PC-3 (cell line): ENCODE measurements at regions not wholly inside any gene's neighbourhood (a gene's known extent, or its start where the extent isn't known, plus 50 kb on each side); places are given as distances from the start of the nearest gene placed in this dataset.
A peak's percentile ranks its signal among the peaks of the same experiment; 100 is the strongest.

ENCODE experiments used
- ATAC-seq: fragments of 200-7000 bp; cut with Tn5 transposase; 2 replicates; pipeline ENCODE4 v1.9.1; 2020; ENCODE audit warnings: mild to moderate bottlenecking, moderate library complexity
- BruUV-seq: library from RNA; stranded (reverse); fragments of 400-500 nt; replicated peaks from 2 replicates; lab custom pipeline; 2021; lab: Mats Ljungman, UMichigan
- CTCF ChIA-PET: fragments of 300-600 bp; sonication (Branson Sonifier 250); formaldehyde crosslinking; loops from one replicate; lab custom pipeline; 2022; ENCODE audit warnings: antibody characterized with exemption; lab: Charles Lee
- POLR2A ChIA-PET: fragments of 300-600 bp; sonication (Branson Sonifier 250); formaldehyde crosslinking; loops from one replicate; lab custom pipeline; 2022; ENCODE audit warnings: antibody characterized with exemption; ENCODE audit not compliant: unreplicated experiment; lab: Charles Lee
- DNase-seq: peaks from one replicate; pipeline ENCODE4 v3.0.0-alpha.2; 2015
- H2AFZ ChIP-seq: fragments of 300-600 bp; sonication (generic); 2 replicates; pipeline ENCODE4 v1.6.0; 2016; ENCODE audit warnings: antibody characterized with exemption, low read length
- H3F3A ChIP-seq: fragments of 300-600 bp; sonication (generic); one replicate; pipeline ENCODE4 v1.6.0; 2017; ENCODE audit warnings: antibody characterized with exemption, low read length, control low read depth, mild to moderate bottlenecking; ENCODE audit not compliant: unreplicated experiment
- H3K27ac ChIP-seq: fragments of 300-600 bp; sonication (generic); 2 replicates; pipeline ENCODE4 v1.5.1; 2016; ENCODE audit warnings: mild to moderate bottlenecking, low read length
- H3K27me3 ChIP-seq: fragments of 300-600 bp; sonication (generic); 2 replicates; pipeline ENCODE4 v1.6.1; 2016; ENCODE audit warnings: low read length, mixed read lengths
- H3K36me3 ChIP-seq: fragments of 300-600 bp; sonication (generic); 2 replicates; pipeline ENCODE4 v1.6.1; 2016; ENCODE audit warnings: low read depth, mixed run types, low read length, mixed read lengths
- H3K4me1 ChIP-seq: fragments of 300-600 bp; sonication (generic); 2 replicates; pipeline ENCODE4 v1.5.1; 2016; ENCODE audit warnings: low read length; ENCODE audit not compliant: insufficient read depth
- H3K4me2 ChIP-seq: fragments of 300-600 bp; sonication (generic); 2 replicates; pipeline ENCODE4 v1.6.0; 2016; ENCODE audit warnings: low read length
- H3K4me3 ChIP-seq: fragments of 300-600 bp; sonication (generic); 2 replicates; pipeline ENCODE4 v1.5.1; 2016; ENCODE audit warnings: mild to moderate bottlenecking, low read length, mixed read lengths
- H3K79me2 ChIP-seq: fragments of 300-600 bp; sonication (generic); 2 replicates; pipeline ENCODE4 v1.6.1; 2017; ENCODE audit warnings: low read length, mixed read lengths
- H3K9ac ChIP-seq: fragments of 300-600 bp; sonication (generic); 2 replicates; pipeline ENCODE4 v1.6.0; 2016; ENCODE audit warnings: mild to moderate bottlenecking, low read length
- H3K9me2 ChIP-seq: fragments of 300-600 bp; sonication (generic); replicated peaks from 2 replicates; pipeline ENCODE4 v1.6.1; 2016; ENCODE audit warnings: mixed run types, low read length, mixed read lengths
- H3K9me3 ChIP-seq: fragments of 300-600 bp; sonication (generic); 2 replicates; pipeline ENCODE4 v1.6.1; 2016; ENCODE audit warnings: low read length, mixed read lengths
- H4K20me1 ChIP-seq: fragments of 300-600 bp; sonication (generic); 2 replicates; pipeline ENCODE4 v1.6.1; 2016; ENCODE audit warnings: low read length, mixed read lengths
- CTCF ChIP-seq: fragments of 300-600 bp; sonication (generic); conservative IDR thresholded peaks from 2 replicates; pipeline ENCODE4 v1.5.1; 2017; ENCODE audit warnings: antibody characterized with exemption, low read depth, mild to moderate bottlenecking, low read length
- EZH2 ChIP-seq: fragments of 300-600 bp; sonication (generic); IDR thresholded peaks from one replicate; pipeline ENCODE4 v1.6.1; 2017; ENCODE audit warnings: antibody characterized with exemption, mild to moderate bottlenecking, low read length; ENCODE audit not compliant: unreplicated experiment
- EZH2phosphoT487 ChIP-seq: fragments of 300-600 bp; sonication (generic); IDR thresholded peaks from 2 replicates; pipeline ENCODE4 v1.6.1; 2018; ENCODE audit warnings: mild to moderate bottlenecking, antibody characterized with exemption, low read length, borderline replicate concordance
- intact Hi-C: fragments of 100-400 bp; cut with micrococcal nuclease; formaldehyde crosslinking; loops from 2 replicates; pipeline ENCODE4 v1.9.0; 2023

- Histone ChIP-seq H3K36me3 (no peaks in the 10 kb centered on the region), H3K27ac (no peak overlapping the region), H3K9ac (no peak overlapping the region), H3K4me2 (no peak overlapping the region), H3K4me3 (no peak overlapping the region), H3K9me2 (no peaks in the 10 kb centered on the region), H3K9me3 (no peaks in the 10 kb centered on the region), H3K27me3 (no peaks in the 10 kb centered on the region), H4K20me1 (no peaks in the 10 kb centered on the region), H3F3A (no peaks in the 10 kb centered on the region), H3K4me1 (peaks cover 27% of the 10 kb centered on the region), H2AFZ (no peak overlapping the region), H3K79me2 (no peaks in the 10 kb centered on the region)
- intact Hi-C loops, result loop anchor here (10.0 kb wide), 2 partner anchors 429 to 771 kb away; no protein-coding TSS in a partner anchor
- TF ChIP-seq EZH2 (no peak), EZH2phosphoT487 (no peak), CTCF (no peak)
- CTCF ChIA-PET, result no interaction called here
- no TSS peak for BruUV-seq
- POLR2A ChIA-PET, result no interaction called here
- ATAC-seq (no peak), DNase-seq (no peak)
Measured at GRCh38 chr1:239255628-239256160, 130.7 kb upstream of the CHRM3 start.

GRCh38 chr1:239254999-239255398 is 131.4 kb upstream of the CHRM3 start:
- H3K4me2 ChIP-seq, result no peak overlapping the region
- intact Hi-C loops, result loop anchor here (5.0 to 10.0 kb wide), 8 partner anchors 112 to 770 kb away; no protein-coding TSS in a partner anchor
- no peak for DNase-seq
- no peak for ATAC-seq
- BruUV-seq, result no TSS peak
- CTCF ChIA-PET, result no interaction called here
- H3K9me2 ChIP-seq, result no peaks in the 10 kb centered on the region
- H3K36me3 ChIP-seq, result no peaks in the 10 kb centered on the region
- no peak overlapping the region for H3K9ac ChIP-seq
- no peak overlapping the region for H3K4me3 ChIP-seq
- no peaks in the 10 kb centered on the region for H3K9me3 ChIP-seq
- no peak overlapping the region for H3K27ac ChIP-seq
- no peaks in the 10 kb centered on the region for H3K27me3 ChIP-seq
- POLR2A ChIA-PET, result no interaction called here
- peaks cover 25% of the 10 kb centered on the region for H3K4me1 ChIP-seq
- H2AFZ ChIP-seq, result no peak overlapping the region
- H3F3A ChIP-seq, result no peaks in the 10 kb centered on the region
- no peak for TF ChIP-seq CTCF
- TF ChIP-seq EZH2phosphoT487, result no peak
- no peak for TF ChIP-seq EZH2
- no peaks in the 10 kb centered on the region for H3K79me2 ChIP-seq
- no peaks in the 10 kb centered on the region for H4K20me1 ChIP-seq

- intact Hi-C loops, result loop anchor here (5.0 to 10.0 kb wide), 8 partner anchors 114 to 768 kb away; no protein-coding TSS in a partner anchor
- CTCF ChIA-PET, result interaction anchor here (0.6 kb wide), 1 partner anchor 1299 kb away, joined by 3 read pairs; no protein-coding TSS in a partner anchor
- Histone ChIP-seq H3K9me3 (no peaks in the 10 kb centered on the region), H3K4me3 (0 out of 2 replicates have a peak overlapping the region, but pooled peaks have one; percentile 1), H3K9ac (peak overlapping the region; percentile 13; the same call in 1 of the 2 replicates), H3K27ac (peak overlapping the region; percentile 76), H3K27me3 (no peaks in the 10 kb centered on the region), H3F3A (no peaks in the 10 kb centered on the region), H2AFZ (peak overlapping the region; percentile 11), H3K79me2 (no peaks in the 10 kb centered on the region), H3K4me2 (peak overlapping the region; percentile 38), H3K4me1 (peaks cover 30% of the 10 kb centered on the region), H3K36me3 (no peaks in the 10 kb centered on the region), H4K20me1 (no peaks in the 10 kb centered on the region), H3K9me2 (no peaks in the 10 kb centered on the region)
- ATAC-seq (peak; percentile 34), DNase-seq (peak; percentile 82)
- POLR2A ChIA-PET, result no interaction called here
- no TSS peak for BruUV-seq
- TF ChIP-seq CTCF, result no peak
Measured at GRCh38 chr1:239253032-239253431, 133.3 kb upstream of the CHRM3 start.
